ENCODE measurements at regions not wholly inside any gene's neighbourhood (a gene's known extent, or its start where the extent isn't known, plus 50 kb on each side); places are given as distances from the start of the nearest gene placed in this dataset.

- Mint-ChIP-seq H3K27me3 (no peaks in the 10 kb centered on the region), H3K36me3 (no peaks in the 10 kb centered on the region), H3K9me3 (ENCODE audit: low read depth) (peaks cover 4% of the 10 kb centered on the region)
Measured at GRCh38 chr11:80107415-80107814, 666.6 kb upstream of the TENM4 start.

GRCh38 chr11:80104191-80104590 is 663.4 kb upstream of the TENM4 start:
- Mint-ChIP-seq H3K9me3 (ENCODE audit: low read depth) (peaks cover 3% of the 10 kb centered on the region), H3K36me3 (no peaks in the 10 kb centered on the region), H3K27ac (no peak overlapping the region), H3K4me1 (ENCODE audit: low read depth) (no peaks in the 10 kb centered on the region), H3K27me3 (no peaks in the 10 kb centered on the region), H3K4me3 (no peak overlapping the region)

More at GRCh38 chr11:80107415-80107814, 666.6 kb upstream of the TENM4 start:
- Mint-ChIP-seq H3K4me1 (ENCODE audit: low read depth) (no peaks in the 10 kb centered on the region), H3K27ac (no peak overlapping the region), H3K4me3 (no peak overlapping the region)

DNA sequence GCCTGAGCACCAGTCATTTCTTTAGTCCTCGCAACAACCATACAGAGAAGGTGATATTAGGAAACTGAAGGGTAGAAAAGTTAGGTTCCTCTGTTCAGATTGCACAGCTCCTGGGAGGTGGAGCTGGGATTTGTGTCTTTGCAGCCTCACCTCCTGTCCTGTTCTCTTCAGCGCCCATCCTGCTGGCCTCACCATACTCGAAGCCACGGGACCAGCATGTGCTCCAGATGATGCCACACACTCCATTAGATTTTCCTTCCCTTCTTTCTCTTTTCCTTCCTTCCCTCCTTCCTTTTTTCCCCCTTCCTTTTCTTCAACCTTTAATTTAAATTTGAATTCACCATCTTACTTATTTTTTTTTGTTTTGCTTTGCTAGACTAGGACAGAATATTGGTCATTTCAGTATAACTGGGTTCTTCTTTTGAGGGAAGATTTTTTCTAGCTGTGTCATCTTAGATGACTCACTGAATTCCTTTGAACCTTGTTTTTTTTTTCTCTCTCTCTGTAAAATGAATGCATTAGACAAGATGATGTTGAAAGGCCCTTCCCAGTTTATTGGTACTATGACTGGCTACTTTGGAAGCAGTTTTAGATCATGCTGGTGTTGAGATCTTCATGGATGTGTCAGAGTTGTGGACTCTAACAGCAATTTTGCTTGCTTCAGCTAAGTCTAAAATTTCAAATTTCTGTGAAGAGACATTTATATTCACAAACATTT is 662.5 kb upstream of the TENM4 start:
- Mint-ChIP-seq H3K36me3 (no peaks in the 10 kb centered on the region), H3K27me3 (no peaks in the 10 kb centered on the region), H3K27ac (no peak overlapping the region), H3K4me3 (no peak overlapping the region), H3K4me1 (ENCODE audit: low read depth) (no peaks in the 10 kb centered on the region), H3K9me3 (ENCODE audit: low read depth) (peaks cover 7% of the 10 kb centered on the region)

- H3K9me3 Mint-ChIP-seq (ENCODE audit: low read depth) = peaks cover 7% of the 10 kb centered on the region
- H3K36me3 Mint-ChIP-seq = no peaks in the 10 kb centered on the region
- no peak overlapping the region for H3K27ac Mint-ChIP-seq
- H3K4me3 Mint-ChIP-seq = no peak overlapping the region
- H3K27me3 Mint-ChIP-seq = no peaks in the 10 kb centered on the region
- no peaks in the 10 kb centered on the region for H3K4me1 Mint-ChIP-seq (ENCODE audit: low read depth)
Measured at GRCh38 chr11:80097146-80097545, 656.3 kb upstream of the TENM4 start.

GRCh38 chr11:80096736-80097135 is 655.9 kb upstream of the TENM4 start:
- Mint-ChIP-seq H3K9me3 (ENCODE audit: low read depth) (peaks cover 7% of the 10 kb centered on the region), H3K4me1 (ENCODE audit: low read depth) (no peaks in the 10 kb centered on the region), H3K27me3 (no peaks in the 10 kb centered on the region), H3K27ac (no peak overlapping the region), H3K36me3 (no peaks in the 10 kb centered on the region), H3K4me3 (no peak overlapping the region)

- peaks cover 3% of the 10 kb centered on the region for H3K9me3 Mint-ChIP-seq (ENCODE audit: low read depth)
- no peaks in the 10 kb centered on the region for H3K36me3 Mint-ChIP-seq
- no peaks in the 10 kb centered on the region for H3K27me3 Mint-ChIP-seq
- H3K4me1 Mint-ChIP-seq (ENCODE audit: low read depth) = no peaks in the 10 kb centered on the region
- no peak overlapping the region for H3K4me3 Mint-ChIP-seq
- no peak overlapping the region for H3K27ac Mint-ChIP-seq
Measured at GRCh38 chr11:80086496-80087055, 645.7 kb upstream of the TENM4 start.

DNA sequence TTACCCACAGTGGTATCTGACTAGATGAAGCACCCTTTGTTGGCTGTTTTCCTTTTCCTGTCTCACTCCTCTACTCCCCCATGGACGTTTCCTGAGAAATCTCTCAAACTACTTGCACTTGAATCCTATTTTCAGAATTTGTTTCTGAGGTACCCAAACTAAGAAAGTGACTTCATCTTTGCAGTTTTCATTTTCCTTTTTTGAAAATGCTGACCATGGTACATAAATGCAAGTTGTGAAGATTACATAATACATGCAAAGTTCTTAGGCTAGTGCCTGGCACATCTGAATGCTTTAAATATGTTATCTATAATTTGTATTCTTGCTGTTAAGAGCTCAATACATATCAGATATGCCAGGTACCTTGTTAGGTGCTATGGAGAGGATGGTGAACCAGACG is 644.7 kb upstream of the TENM4 start:
- Mint-ChIP-seq H3K27me3 (no peaks in the 10 kb centered on the region), H3K4me1 (ENCODE audit: low read depth) (no peaks in the 10 kb centered on the region), H3K4me3 (no peak overlapping the region), H3K9me3 (ENCODE audit: low read depth) (peaks cover 3% of the 10 kb centered on the region), H3K36me3 (no peaks in the 10 kb centered on the region), H3K27ac (no peak overlapping the region)

DNA sequence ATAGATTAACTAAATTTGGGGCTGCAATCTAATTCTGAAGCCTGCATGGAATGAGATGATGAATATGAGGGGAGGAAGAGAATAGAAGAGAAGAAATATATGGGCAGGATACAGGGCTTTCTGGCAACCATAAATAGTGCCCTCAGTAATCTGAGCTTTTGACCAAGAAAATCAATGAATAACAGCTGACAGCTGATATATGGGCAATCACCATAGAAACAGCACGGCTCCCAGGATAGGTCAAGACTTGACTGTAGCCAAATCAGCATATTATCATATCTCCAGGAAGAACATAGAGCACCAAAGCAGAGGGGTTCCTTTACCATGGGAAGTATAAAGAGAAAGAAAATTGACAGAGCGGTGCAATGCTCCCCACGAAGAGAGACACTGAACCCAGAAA is 643.8 kb upstream of the TENM4 start:
- Mint-ChIP-seq H3K27ac (no peak overlapping the region), H3K9me3 (ENCODE audit: low read depth) (peaks cover 3% of the 10 kb centered on the region), H3K4me1 (ENCODE audit: low read depth) (no peaks in the 10 kb centered on the region), H3K4me3 (no peak overlapping the region), H3K27me3 (no peaks in the 10 kb centered on the region), H3K36me3 (no peaks in the 10 kb centered on the region)

DNA sequence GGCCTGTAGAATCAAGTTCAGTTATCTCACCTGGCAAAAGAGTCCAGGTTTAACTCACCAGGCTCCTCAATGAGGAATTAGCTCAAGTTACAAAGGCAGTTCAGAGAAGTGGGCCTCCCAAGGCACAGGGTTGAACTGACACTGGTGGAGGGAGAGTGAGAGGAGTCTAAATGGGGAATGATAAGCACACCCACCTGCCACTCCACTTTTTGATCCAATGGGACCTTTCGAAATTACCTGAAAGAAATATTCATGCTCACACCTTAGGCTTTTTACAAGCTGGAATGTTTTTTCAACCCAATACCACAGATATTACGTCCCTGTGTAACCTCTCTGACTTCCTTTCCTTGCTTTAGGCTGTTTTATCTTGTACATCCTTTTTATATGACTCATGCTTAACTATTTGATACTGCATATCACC is 642.7 kb upstream of the TENM4 start:
- H3K4me3 Mint-ChIP-seq = no peak overlapping the region
- H3K27me3 Mint-ChIP-seq = no peaks in the 10 kb centered on the region
- H3K36me3 Mint-ChIP-seq = no peaks in the 10 kb centered on the region
- no peak overlapping the region for H3K27ac Mint-ChIP-seq
- no peaks in the 10 kb centered on the region for H3K4me1 Mint-ChIP-seq (ENCODE audit: low read depth)
- H3K9me3 Mint-ChIP-seq (ENCODE audit: low read depth) = peaks cover 3% of the 10 kb centered on the region

DNA sequence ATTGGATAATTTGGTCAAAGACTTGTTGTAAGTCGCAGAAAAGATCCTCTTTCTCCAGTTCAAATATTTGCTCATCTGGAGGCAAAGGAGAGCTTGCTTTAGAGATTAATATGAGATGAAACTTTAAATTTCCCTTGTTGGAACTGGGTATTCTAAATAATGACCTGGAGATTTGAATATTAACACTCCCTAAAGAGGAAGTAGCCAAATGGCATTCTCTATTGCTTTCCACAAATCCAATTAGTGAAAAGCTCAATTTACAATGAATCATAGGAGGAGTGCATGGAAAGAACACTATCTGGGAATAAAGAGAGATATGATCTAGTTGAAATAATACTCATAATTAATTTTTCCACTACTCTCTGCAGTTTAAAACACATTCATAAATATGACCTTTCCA is 641.6 kb upstream of the TENM4 start:
- H3K4me3 Mint-ChIP-seq = no peak overlapping the region
- H3K9me3 Mint-ChIP-seq (ENCODE audit: low read depth) = peaks cover 3% of the 10 kb centered on the region
- no peaks in the 10 kb centered on the region for H3K4me1 Mint-ChIP-seq (ENCODE audit: low read depth)
- no peaks in the 10 kb centered on the region for H3K36me3 Mint-ChIP-seq
- H3K27ac Mint-ChIP-seq = no peak overlapping the region
- no peaks in the 10 kb centered on the region for H3K27me3 Mint-ChIP-seq

DNA sequence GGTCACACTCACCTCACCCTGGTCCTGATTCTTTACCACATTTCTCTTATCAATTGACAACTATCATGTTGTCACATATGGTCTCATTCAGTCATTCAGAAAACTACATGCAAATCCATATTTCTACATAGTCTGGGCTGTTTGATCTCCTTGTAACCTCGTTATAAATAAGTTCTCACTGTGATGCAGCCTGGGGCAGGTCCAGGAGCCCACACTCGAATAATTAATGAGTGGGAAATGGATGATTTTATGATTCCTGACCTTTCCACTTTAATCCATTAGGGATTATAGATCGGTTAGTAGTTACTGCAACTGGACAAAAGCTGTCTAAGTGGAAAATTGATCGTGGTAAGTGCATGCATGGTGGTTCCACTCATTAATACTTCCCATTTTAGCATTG is 636.3 kb upstream of the TENM4 start:
- no peaks in the 10 kb centered on the region for H3K4me1 Mint-ChIP-seq (ENCODE audit: low read depth)
- H3K9me3 Mint-ChIP-seq (ENCODE audit: low read depth) = peaks cover 13% of the 10 kb centered on the region
- no peak overlapping the region for H3K27ac Mint-ChIP-seq
- no peaks in the 10 kb centered on the region for H3K36me3 Mint-ChIP-seq
- no peaks in the 10 kb centered on the region for H3K27me3 Mint-ChIP-seq
- H3K4me3 Mint-ChIP-seq = no peak overlapping the region

- H3K27ac Mint-ChIP-seq = no peak overlapping the region
- no peak overlapping the region for H3K4me3 Mint-ChIP-seq
- no peaks in the 10 kb centered on the region for H3K4me1 Mint-ChIP-seq (ENCODE audit: low read depth)
- H3K9me3 Mint-ChIP-seq (ENCODE audit: low read depth) = peaks cover 13% of the 10 kb centered on the region
- no peaks in the 10 kb centered on the region for H3K36me3 Mint-ChIP-seq
- no peaks in the 10 kb centered on the region for H3K27me3 Mint-ChIP-seq
Measured at GRCh38 chr11:80074837-80075236, 634.0 kb upstream of the TENM4 start.

GRCh38 chr11:80066291-80066690 is 625.5 kb upstream of the TENM4 start:
- Mint-ChIP-seq H3K9me3 (ENCODE audit: low read depth) (no peaks in the 10 kb centered on the region), H3K4me1 (ENCODE audit: low read depth) (no peaks in the 10 kb centered on the region), H3K27ac (no peak overlapping the region), H3K4me3 (no peak overlapping the region), H3K36me3 (no peaks in the 10 kb centered on the region), H3K27me3 (no peaks in the 10 kb centered on the region)

- Mint-ChIP-seq H3K36me3 (no peaks in the 10 kb centered on the region), H3K4me3 (no peak overlapping the region), H3K4me1 (ENCODE audit: low read depth) (no peaks in the 10 kb centered on the region), H3K27me3 (no peaks in the 10 kb centered on the region), H3K27ac (no peak overlapping the region), H3K9me3 (ENCODE audit: low read depth) (no peaks in the 10 kb centered on the region)
Measured at GRCh38 chr11:80065086-80065485, 624.3 kb upstream of the TENM4 start.

GRCh38 chr11:80061056-80061455 is 620.2 kb upstream of the TENM4 start:
- Mint-ChIP-seq H3K9me3 (ENCODE audit: low read depth) (no peaks in the 10 kb centered on the region), H3K36me3 (no peaks in the 10 kb centered on the region), H3K27ac (no peak overlapping the region), H3K4me1 (ENCODE audit: low read depth) (no peaks in the 10 kb centered on the region), H3K4me3 (no peak overlapping the region), H3K27me3 (no peaks in the 10 kb centered on the region)

DNA sequence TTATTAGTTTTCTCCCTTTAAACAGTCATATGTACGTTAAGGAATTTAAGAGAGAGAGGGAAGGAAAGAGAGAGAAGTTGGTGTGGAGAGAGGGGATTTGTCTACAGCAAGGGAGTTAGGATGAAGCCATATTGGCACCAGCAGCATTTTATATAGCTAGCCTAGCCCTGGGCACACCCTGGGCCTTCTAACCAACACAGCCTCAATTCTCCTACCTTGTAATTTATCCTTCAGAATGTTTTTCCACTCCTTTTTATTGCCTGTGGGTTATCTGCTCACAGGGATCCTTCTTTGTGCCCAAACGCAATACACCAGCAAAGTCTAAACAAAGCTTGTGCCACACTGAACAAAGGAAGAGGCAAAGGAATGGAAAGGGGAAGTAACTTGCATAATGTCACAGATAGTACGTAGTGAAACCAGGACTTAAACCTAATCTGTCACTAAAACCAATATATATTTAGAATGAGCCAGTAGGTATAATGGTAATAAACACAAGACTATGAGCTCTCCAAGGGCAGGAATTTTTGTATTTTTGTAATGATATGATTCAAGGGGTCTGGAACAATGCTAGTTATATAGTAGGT is 613.8 kb upstream of the TENM4 start:
- Mint-ChIP-seq H3K36me3 (no peaks in the 10 kb centered on the region), H3K4me3 (no peak overlapping the region), H3K27me3 (no peaks in the 10 kb centered on the region), H3K9me3 (ENCODE audit: low read depth) (no peaks in the 10 kb centered on the region), H3K27ac (no peak overlapping the region), H3K4me1 (ENCODE audit: low read depth) (no peaks in the 10 kb centered on the region)
